ENCODE measurements at regions not wholly inside any gene's neighbourhood (a gene's known extent, or its start where the extent isn't known, plus 50 kb on each side); places are given as distances from the start of the nearest gene placed in this dataset.

GRCh38 chr3:27565201-27565852 lies 81.1 kb upstream of the SLC4A7 start:
- ChIA-PET POLR2A (no interaction called here), CTCF (no interaction called here)
- Histone ChIP-seq H3K36me3 (ENCODE audit: control insufficient read depth in 2 of 2, insufficient read depth in 1 of 2, low read length in 2 of 2) (no peaks in the 10 kb centered on the region), H3K4me3 (ENCODE audit: low read depth, low read length) (no peak overlapping the region), H3K4me1 (ENCODE audit: control insufficient read depth, insufficient read depth, low read length) (no peaks in the 10 kb centered on the region), H3K27ac (ENCODE audit: extremely low read depth, low read depth, low read length) (no peak overlapping the region), H3K9me3 (ENCODE audit: control insufficient read depth, insufficient read depth, low read depth, low read length) (no peaks in the 10 kb centered on the region)
- no peak for TF ChIP-seq ZNF529 (tag by site-specific recombination; IDR thresholded peaks at IDR 0.05; ENCODE audit: insufficient replicate concordance)
- no peak for TF ChIP-seq ZFP69B (tag by site-specific recombination; IDR thresholded peaks at IDR 0.05)
- no peak for TF ChIP-seq REST (tag by site-specific recombination; IDR thresholded peaks at IDR 0.05)
- no peak for TF ChIP-seq MEIS1 (CRISPR knock-in tag; IDR thresholded peaks at IDR 0.05; ENCODE audit: borderline replicate concordance)
- no peak for TF ChIP-seq HOXD13 (CRISPR knock-in tag; IDR thresholded peaks at IDR 0.05; ENCODE audit: borderline replicate concordance)
- no peak for TF ChIP-seq ZNF114 (tag by site-specific recombination; IDR thresholded peaks at IDR 0.05)
- no peak for TF ChIP-seq PRDM10 (tag by site-specific recombination; IDR thresholded peaks at IDR 0.05)
- TF ChIP-seq ZBTB44 (tag by site-specific recombination; IDR thresholded peaks at IDR 0.05) = no peak
- TF ChIP-seq ZNF629 (tag by site-specific recombination; IDR thresholded peaks at IDR 0.05) = no peak
- no peak for TF ChIP-seq ZSCAN5A (tag by site-specific recombination; IDR thresholded peaks at IDR 0.05)
- TF ChIP-seq ZFP41 (tag by site-specific recombination; IDR thresholded peaks at IDR 0.05; ENCODE audit: borderline replicate concordance) = no peak
- no peak for TF ChIP-seq ZBTB11 (tag by site-specific recombination; conservative IDR thresholded peaks at IDR 0.05; ENCODE audit: low read depth)

Measured in HEK293 (cell line).